Stimulated activated CD4-positive, alpha-beta T cell treated with anti-CD3 and anti-CD28 coated beads, Interleukin-2, amount 100 ng/mL, for 4 hours (primary cell): ENCODE measurements at regions not wholly inside any gene's neighbourhood (a gene's known extent, or its start where the extent isn't known, plus 50 kb on each side); places are given as distances from the start of the nearest gene placed in this dataset.
"Not testable (repeated sequence)": the region's sequence is repeated elsewhere in the genome, so short reads cannot be mapped to it uniquely, and the experiment has no call there.

Experiments used
- DNase-seq: peaks from one replicate; pipeline ENCODE4 v3.0.0-alpha.2; 2020; ENCODE audit warnings: low read depth

DNA sequence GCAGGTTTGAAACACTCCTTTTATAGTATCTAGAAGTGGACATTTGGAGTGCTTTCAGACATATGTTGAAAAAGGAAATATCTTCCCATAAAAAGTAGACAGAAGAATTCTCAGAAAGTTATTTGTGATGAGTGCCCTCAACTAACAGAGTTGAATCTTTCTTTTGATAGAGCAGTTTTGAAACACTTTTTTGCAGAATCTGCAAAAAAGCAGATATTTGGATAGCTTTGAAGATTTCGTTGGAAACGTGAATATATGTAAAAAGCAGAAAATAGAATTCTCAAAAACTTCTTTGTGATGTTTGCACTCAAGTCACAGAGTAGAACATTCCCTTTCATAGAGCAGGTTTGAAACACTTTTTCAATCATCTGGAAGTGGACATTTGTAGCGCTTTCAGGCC, 676.4 kb upstream of the ZNF337 start:
- not testable (repeated sequence) for DNase-seq

DNA sequence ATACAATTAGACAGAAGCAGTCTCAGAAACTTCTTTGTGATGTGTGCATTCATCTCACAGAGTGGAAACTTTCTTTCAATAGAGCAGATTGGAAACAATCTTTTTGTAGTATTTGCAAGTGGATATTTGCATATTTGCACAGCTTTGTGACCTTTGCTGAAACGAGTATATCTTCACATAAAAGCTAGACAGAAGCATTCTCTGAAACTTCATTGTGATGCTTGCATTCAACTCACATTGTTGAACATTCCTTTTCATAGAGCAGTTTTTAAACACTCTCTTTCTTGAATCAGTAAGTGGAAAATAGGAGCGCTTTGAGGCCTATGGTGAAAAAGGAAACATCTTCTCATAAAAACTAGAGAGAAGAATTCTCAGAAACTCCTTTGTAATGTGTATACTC, 657.9 kb upstream of the ZNF337 start:
- DNase-seq = no peak

DNA sequence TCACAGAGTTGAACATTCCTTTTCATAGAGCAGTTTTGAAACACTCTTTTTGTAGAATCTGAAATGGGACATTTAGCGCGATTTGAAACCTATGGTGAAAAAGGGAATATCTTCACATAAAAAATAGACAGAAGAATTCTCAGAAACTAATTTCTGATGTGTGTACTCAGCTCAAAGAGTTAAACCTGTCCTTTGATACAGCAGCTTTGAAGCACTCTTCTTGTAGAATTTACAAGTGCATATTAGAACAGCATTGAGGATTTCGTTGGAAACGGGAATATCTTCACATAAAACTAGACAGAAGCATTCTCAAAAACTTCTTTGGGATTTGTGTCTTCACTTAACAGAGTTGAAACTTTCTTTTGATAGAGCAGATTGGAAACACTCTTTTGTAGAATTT, 650.7 kb upstream of the ZNF337 start:
- DNase-seq = no peak

DNA sequence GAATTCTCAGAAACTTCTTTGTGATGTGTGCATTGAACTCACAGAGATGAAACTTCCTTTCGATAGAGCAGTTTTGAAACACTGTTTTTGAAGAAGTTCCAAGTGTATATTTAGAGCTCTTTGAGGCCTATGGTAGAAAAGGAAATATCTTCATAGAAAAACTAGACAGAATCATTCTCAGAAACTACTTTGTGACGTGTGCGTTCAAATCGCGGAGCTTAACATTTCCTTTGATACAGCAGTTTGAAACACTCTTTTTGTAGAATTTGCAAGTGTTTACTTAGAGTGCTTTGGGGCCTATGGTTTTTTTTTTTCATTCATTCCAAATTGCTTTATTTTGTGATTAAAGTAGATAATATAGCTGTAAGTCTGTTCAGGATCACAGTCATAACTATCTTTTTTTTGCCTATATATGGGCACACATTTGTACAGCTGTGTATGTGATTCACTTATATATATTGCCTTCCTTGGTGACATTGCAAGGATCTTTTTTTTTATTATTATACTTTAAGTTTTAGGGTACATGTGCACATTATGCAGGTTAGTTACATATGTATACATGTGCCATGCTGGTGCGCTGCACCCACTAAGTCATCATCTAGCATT, 643.9 kb upstream of the ZNF337 start:
- DNase-seq = peak; percentile 3

DNA sequence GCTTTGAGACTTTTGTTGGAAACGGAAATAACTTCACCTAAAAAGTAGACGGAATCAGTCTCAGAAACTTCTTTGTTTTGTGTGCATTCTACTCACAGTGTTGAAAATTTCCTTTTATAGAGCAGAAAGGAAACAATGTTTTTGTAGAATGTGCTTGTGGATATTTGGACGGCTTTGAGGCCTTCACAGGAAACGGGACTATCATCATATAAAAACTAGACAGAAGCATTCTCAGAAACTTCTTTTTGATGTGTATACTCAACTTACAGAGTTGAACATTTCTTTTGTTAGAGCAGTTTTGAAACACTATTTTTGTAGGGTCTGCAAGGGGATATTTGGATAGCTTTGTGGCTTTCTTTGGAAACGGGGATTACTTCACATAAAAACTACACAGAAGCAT, 627.5 kb upstream of the ZNF337 start:
- DNase-seq = no peak

DNA sequence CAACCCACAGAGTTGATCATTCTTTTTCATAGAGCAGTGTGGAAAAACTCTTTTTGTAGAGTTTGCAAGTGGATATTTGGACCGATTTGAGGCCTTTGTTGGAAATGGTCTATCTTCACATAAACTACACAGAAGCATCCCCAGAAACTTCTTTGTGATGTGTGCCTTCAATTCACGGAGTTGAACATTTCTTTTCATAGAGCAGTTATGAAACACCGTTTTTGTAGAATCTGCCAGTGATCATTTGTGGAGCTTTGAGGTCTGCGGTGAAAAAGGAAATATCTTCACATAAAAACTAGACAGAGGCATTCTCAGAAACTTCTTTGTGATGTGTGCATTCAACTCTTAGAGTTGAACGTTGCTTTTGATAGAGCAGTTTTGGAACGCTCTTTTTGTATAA, 618.4 kb upstream of the ZNF337 start:
- DNase-seq = no peak

DNA sequence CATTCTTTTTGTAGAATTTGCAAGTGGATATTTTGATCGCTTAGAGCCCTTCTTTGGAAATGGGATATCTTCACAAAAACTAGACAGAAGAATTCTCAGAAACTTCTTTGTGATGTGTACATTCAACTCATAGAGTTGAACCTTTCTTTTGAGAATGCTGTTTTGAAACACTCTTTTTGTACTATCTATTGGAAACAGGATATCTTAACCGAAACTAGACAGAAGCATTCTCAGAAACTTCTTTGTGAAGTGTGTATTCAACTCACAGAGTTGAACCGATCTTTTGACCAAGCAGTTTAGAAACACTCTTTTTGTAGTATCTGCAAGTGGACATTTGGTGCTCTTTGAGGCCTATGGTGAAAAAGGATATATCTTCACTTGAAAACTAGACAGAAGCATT, 613.1 kb upstream of the ZNF337 start:
- not testable (repeated sequence) for DNase-seq

DNA sequence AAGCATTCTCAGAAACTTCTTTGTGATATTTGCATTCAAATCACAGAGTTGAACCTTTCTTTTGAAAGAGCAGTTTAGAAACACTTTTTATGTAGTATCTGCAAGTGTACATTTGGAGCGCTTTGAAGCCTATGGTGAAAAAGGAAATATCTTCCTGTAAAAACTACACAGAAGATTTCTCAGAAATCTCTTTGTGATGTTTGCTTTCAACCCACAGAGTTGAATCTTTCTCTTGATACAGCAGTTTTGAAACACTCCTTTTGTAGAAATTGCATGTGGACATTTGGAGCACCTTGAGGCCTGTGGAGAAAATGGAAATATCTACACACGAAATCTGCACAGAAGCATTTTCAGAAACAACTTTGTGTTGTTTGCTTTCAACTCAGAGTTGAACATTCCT, 612.3 kb upstream of the ZNF337 start:
- no peak for DNase-seq

DNA sequence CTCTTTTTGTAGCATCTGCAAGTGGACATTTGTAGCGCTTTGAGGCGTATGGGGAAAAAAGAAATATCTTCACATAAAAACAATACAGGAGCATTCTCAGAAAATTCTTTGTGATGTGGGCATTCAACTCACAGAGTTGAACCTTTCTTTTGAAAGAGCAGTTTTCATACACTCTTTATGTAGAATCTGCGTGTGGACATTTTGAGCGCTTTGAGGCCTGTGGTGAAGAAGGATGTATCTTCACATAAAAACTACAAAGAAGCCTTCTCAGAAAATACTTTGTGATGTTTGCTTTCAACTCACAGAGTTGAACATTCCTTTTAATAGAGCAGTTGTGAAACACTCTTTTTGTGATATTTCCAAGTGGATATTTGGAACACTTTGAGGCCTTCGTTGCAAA, 598.4 kb upstream of the ZNF337 start:
- DNase-seq = no peak

DNA sequence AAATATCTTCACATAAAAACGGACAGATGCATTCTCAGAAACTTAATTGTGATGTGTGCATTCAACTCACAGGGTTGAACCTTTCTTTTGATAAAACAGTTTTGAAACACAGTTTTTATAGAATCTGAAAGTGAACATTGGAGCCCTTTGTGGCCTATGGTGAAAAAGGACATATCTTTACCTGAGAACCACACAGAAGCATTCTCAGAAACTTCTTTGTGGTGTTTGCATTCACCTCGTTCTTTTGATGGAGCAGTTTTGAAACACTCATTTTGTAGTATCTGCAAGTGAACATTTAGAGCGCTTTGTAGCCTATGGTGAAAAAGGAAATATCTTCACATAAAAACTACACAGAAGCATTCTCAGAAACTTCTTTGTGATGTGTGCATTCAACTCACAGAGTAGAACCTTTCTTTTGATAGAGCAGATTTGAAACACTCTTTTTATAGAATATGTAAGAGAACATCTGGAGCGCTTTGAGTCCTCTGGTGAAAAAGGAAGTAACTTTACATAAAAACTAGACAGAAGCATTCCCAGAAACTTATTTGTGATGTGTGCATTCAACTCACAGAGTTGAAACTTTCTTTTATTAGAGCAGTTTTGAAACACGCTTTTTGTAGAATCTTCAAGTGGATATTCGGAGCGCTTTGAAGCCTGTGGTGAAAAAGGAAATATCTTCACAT, 591.9 kb upstream of the ZNF337 start:
- DNase-seq = not testable (repeated sequence)

DNA sequence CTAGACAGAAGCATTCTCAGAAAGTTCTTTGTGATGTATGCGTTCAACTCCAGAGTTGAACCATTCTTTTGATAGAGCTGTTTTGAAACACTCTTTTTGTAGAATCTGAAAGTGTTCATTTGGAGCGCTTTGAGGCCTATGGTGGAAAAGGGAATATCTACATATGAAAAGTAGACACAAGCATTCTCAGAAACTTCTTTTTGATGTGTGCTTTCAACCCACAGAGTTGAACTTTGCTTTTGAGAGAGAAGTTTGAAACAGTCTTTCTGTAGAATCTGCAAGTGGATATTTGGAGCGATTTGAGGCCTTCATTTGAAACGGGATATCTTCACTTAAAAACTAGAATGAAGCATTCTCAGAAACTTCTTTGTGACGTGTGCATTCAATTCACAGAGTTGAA, 582.6 kb upstream of the ZNF337 start:
- no peak for DNase-seq

DNA sequence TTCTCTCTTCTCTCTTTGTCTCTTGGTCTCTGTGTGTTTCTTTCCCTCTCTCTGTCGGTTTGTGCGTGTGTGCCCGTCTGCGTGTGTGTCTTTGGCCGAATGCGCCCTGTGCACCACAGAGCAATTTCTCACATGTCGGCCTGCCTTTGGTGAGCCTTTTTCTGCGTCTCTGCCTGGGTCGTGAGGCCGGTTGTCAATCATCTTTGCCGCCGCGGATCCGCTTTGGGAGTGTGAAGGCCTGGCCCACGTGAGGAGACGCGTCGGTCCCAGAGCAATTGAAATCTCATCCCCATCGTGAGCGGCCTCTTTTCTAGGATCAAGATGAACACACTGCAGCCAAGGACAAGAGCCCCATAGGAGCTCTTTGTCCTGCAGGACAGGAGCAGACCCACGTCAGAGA, 580.7 kb upstream of the ZNF337 start:
- no peak for DNase-seq

DNA sequence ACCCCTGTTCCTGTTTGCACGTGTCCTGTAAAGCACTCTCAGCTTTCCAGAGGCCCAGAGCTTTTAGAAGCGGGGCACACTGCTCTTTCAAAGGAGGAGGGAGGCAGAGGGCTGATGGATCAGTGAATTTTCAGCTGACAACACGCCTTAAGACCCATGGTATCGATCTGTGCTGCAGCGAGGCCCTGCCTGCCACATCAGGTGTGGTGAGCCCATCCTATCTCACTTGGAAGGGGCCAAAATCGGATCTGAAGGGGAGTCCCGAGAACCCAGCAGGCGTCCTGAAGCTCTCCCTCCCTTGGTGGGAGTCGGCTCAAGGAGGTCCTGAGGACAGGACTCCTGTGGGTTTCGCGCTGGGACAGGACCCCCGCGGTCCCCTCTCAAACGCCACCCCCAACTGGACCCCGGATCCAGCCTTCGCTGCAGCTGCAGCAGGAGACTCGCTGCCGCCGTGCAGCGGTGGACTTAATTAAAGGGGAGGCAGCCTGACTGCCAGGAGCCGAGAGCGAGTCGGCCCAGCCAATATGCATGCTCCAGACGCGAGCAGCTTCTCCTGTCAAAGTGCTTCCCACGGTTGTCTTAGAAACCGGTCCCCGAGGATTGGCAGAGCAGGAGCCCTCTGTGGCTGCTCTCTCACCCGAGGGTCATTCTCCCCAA, 580.0 kb upstream of the ZNF337 start:
- no peak for DNase-seq

DNA sequence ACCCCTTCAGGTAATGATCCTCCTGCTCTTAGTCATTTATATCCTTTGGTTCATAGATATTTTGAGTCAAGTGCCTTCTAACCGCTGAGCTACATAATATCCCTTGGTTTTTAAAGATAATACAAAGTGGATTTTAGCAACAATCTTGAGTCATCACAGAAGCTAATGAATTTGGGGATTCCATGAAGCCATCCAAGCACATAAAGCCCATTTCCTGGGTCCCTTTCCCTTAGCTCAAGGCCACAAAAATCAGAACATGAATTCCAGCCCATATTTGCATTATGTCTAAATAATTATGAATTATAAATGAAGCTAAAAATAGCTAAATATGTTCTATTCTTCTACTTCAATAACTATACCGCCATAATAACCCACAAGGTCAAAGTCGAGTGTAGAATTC, 572.1 kb upstream of the ZNF337 start:
- DNase-seq = not testable (repeated sequence)

DNA sequence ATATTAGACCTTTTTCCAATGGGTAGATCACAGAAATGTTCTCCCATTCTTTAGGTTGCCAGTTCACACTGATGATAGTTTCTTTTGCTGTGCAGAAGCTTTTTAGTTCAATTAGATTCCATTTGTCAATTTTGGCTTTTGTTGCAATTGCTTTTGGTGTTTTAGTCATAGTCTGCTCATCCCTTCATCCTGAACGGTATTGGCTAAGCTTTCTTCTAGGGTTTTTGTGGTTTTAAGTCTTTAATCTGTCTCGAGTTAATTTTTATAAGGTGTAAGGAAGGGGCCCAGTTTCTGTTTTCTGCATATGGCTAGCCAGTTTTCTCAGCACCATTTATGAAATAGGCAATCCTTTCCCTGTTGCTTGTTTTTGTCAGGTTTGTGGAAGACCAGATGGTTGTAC, 564.3 kb upstream of the ZNF337 start:
- DNase-seq = not testable (repeated sequence)

DNA sequence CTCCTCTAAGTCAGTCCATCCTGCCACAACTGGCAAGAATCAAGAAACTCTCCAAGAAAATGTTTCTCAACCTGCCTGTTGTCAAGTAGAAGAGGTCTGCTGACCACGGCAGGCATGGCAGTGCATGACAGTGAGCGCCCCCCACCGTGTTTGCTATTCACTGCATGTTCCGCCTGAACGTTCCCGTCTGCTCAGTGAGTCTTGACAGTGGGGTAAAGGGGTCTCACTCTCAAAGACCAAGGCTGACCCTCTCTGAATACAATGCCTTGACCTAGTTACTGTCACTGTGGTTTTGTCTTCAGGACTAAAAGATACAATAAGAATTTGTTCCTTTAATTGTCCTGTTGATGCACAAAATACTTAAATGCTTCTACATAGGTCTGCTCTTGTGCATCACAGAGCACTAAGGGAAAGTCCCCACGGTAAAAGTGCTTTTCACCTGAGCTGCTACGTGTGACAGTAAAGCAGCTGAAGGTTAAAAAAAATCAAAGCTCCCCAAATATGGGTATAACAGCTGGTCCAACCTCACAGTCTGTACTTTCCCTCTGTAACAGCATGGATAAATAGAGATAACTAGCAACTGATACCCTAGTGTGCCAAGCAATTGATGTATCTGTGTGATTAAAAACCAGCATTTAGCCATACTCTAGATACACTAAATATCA, 555.8 kb upstream of the ZNF337 start:
- DNase-seq = not testable (repeated sequence)

DNA sequence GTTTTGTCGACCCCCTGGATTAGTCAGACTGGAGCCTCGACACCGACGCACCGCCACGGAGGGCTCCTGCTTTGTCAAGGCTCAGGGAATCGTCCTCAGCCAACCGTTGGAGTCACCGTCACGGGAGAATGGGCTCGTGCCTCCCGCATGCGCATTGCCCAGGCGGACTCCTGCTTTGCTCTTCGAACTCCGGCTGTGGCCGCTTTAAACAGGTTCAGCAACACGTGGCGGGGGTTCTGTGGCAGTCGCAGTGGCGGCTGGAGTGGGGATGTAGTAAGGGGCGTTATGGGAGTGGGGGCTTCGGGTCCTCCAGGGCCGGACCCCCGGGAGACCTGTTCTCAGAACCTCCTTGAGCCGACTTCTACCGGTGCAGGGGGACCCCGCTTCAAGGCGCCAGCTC, 554.7 kb upstream of the ZNF337 start:
- not testable (repeated sequence) for DNase-seq

DNA sequence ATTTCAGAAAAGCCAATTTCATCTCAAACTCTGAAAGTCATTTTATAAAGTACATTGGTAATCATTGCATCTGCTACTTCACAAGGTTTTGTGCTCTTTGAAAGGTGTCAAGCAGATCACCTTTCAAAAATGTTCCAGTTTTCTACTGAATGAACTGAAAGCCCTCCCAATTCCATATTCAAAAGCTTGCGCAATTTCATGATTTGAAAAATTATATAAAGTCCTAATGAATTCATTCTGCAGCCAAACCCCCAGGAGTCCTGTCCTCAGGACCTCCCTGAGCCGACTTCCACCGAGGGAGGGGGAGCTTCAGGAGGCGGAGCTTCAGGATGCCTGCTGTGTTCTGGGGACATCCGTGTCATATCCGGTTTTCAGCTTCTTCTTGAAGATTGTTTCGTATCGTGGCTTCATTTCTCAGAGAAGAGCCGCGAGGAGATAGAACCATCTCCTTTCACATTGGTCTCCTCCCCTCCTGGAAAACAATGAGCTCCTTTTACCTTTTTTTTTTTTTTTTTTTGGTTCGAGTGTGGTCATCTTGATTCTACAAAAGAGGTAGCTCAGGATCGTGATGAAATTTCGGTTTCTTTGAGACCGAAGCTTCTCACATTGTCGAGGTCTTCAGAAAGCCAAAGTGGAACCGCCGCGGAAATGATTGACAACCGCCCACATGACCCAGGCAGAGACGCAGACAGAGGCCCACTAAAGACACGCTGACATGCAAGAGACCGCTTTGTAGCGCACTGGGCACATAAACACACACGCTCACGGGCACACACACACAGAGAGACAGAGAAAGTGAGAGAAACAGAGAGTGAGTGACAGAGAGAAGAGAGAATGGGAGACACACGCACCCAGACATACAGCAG, 553.8 kb upstream of the ZNF337 start:
- not testable (repeated sequence) for DNase-seq

DNA sequence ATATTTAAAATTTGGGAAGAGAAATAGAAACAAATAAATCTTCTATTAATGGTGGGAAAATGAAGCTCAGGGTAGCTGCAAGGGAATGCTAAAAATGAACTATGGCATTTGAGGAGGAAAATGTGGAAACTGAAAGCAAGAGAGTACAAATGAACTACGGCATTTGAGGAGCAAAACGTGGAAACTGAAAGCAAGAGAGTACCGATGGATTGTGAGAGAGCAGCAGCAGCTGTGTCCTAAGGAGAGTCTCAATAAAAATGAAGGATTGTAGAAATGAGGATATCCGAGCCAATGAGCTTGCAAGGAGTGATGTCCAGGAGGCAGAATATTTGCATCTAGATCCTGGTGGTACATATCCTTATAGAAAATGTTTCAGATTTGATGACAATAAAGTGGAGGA, 547.1 kb upstream of the ZNF337 start:
- no peak for DNase-seq

DNA sequence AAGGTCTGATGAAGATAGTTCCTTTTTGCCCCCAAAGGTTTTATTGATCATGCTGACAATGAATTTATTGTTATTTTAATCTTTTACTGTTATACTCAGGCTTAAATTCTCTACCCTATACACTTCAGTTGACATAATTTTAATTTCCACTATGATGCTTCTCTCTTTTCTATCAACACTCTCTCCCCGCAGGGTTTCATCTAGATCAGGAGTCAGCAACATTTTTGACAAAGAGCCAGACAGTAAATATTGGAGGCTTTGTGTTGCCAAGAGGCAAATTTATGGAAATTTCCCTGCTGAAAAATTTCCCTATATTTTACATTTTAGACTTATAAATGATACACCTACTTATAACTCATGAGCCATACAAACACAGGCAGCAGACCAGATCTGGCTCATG, 524.0 kb upstream of the ZNF337 start:
- not testable (repeated sequence) for DNase-seq

DNA sequence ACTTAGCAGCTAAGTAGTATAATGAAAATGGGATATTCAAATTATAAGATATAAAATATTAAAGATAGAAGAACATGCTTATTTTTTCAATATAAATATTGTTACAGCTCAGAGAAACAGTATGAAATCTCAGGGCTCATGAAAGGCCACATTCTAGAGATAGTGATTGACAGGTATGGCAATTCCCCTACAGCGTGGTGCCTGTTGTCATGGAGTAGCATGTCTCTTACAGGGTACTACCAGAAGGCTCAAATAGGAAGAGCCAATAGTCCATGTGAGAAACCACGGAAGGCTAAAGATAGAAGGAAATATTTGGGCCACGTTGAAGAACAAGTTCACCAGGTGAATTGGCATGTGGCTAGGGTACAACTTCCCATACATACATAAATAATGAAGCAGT, 522.9 kb upstream of the ZNF337 start:
- DNase-seq = not testable (repeated sequence)

DNA sequence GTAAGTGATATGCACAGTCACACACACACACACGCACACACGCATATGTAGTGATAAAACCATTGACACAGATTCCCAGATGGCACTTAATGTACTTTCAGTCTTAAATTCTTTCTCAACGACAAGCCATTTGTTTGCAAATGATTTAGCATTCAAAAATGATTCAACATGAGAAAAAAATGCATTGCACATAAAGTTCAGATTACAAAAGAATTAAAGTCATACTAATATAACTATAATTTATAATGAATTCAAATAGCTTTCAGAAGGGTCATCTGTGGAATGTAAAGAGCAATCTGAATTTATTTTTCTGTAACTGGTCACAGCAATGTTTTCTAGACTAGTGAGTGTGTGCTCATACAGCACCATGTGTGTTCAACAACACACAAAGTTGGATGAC, 521.6 kb upstream of the ZNF337 start:
- no peak for DNase-seq
